ENCODE measurements at regions not wholly inside any gene's neighbourhood (a gene's known extent, or its start where the extent isn't known, plus 50 kb on each side); places are given as distances from the start of the nearest gene placed in this dataset.

GRCh38 chr5:4995014-4995413, 145.1 kb upstream of the ADAMTS16 start:
- TF ChIP-seq CTCF (IDR thresholded peaks at IDR 0.05) (no peak), POLR2A (IDR thresholded peaks at IDR 0.05) (no peak)
